OCI-LY7 (cell line): ENCODE measurements at regions not wholly inside any gene's neighbourhood (a gene's known extent, or its start where the extent isn't known, plus 50 kb on each side); places are given as distances from the start of the nearest gene placed in this dataset.

ENCODE experiments used
- BruUV-seq: library from RNA; stranded (reverse); fragments of 400-500 nt; replicated peaks from 2 replicates; lab custom pipeline; 2021; lab: Mats Ljungman, UMichigan
- CTCF ChIA-PET: fragments of 300-600 bp; sonication (Branson Sonifier 250); formaldehyde crosslinking; loops from one replicate; lab custom pipeline; 2022; ENCODE audit warnings: antibody characterized with exemption; ENCODE audit not compliant: unreplicated experiment; lab: Charles Lee
- POLR2A ChIA-PET: fragments of 300-600 bp; sonication (Branson Sonifier 250); formaldehyde crosslinking; loops from one replicate; lab custom pipeline; 2022; ENCODE audit warnings: antibody characterized with exemption; lab: Charles Lee
- DNase-seq: peaks from one replicate; pipeline ENCODE4 v3.0.0-alpha.2; 2015; ENCODE audit warnings: low spot score
- H2AFZ ChIP-seq: fragments of 200-600 bp; sonication (generic), shearing (Covaris generic); 2 replicates; pipeline ENCODE4 v1.6.1; 2014; ENCODE audit warnings: mild to moderate bottlenecking, antibody characterized with exemption, low read length, moderate library complexity
- H3K27ac ChIP-seq: fragments of 200-600 bp; sonication (generic); 2 replicates; pipeline ENCODE4 v1.5.1; 2014; ENCODE audit warnings: mixed run types, low read depth, mild to moderate bottlenecking, moderate library complexity, low read length, inconsistent platforms; ENCODE audit not compliant: poor library complexity, severe bottlenecking
- H3K36me3 ChIP-seq: fragments of 200-600 bp; sonication (generic); 2 replicates; pipeline ENCODE4 v1.6.1; 2014; ENCODE audit warnings: mild to moderate bottlenecking, antibody characterized with exemption, low read length, moderate library complexity, mixed read lengths; ENCODE audit not compliant: insufficient read depth
- H3K4me1 ChIP-seq: fragments of 200-600 bp; sonication (generic); 2 replicates; pipeline ENCODE4 v1.5.1; 2014; ENCODE audit warnings: mild to moderate bottlenecking, low read length; ENCODE audit not compliant: insufficient read depth, poor library complexity, severe bottlenecking
- H3K4me2 ChIP-seq: fragments of 200-600 bp; sonication (generic); 2 replicates; pipeline ENCODE4 v1.6.1; 2014; ENCODE audit warnings: mild to moderate bottlenecking, low read length
- H3K4me3 ChIP-seq: fragments of 200-600 bp; sonication (generic); 2 replicates; pipeline ENCODE4 v1.5.1; 2014; ENCODE audit warnings: mild to moderate bottlenecking, low read depth, low read length; ENCODE audit not compliant: poor library complexity, severe bottlenecking
- H3K79me2 ChIP-seq: fragments of 200-600 bp; sonication (generic); 2 replicates; pipeline ENCODE4 v1.6.1; 2016; ENCODE audit warnings: low read depth, mild to moderate bottlenecking, low read length, moderate library complexity, mixed read lengths; ENCODE audit not compliant: insufficient read depth
- H3K9me2 ChIP-seq: fragments of 200-600 bp; sonication (generic); 2 replicates; pipeline ENCODE4 v1.6.1; 2016; ENCODE audit warnings: mild to moderate bottlenecking, low read length, mixed read lengths; ENCODE audit not compliant: insufficient read depth
- H3K9me3 ChIP-seq: fragments of 200-600 bp; sonication (generic); 2 replicates; pipeline ENCODE4 v1.6.1; 2014; ENCODE audit warnings: mild to moderate bottlenecking, mixed run types, low read length, mixed read lengths
- H4K20me1 ChIP-seq: fragments of 200-600 bp; sonication (generic); 2 replicates; pipeline ENCODE4 v1.6.1; 2014; ENCODE audit warnings: mild to moderate bottlenecking, antibody characterized with exemption, low read length, moderate library complexity, mixed read lengths; ENCODE audit not compliant: insufficient read depth
- CTCF ChIP-seq: fragments of 200-600 bp; sonication (generic); conservative IDR thresholded peaks from 2 replicates; pipeline ENCODE4 v1.5.1; 2014; ENCODE audit warnings: mild to moderate bottlenecking, antibody characterized with exemption, low read length, moderate library complexity, mixed read lengths
- EZH2phosphoT487 ChIP-seq: fragments of 200-600 bp; sonication (generic); IDR thresholded peaks from 2 replicates; pipeline ENCODE4 v1.6.1; 2018; ENCODE audit warnings: low read depth, borderline replicate concordance, mild to moderate bottlenecking, mixed run types, antibody characterized with exemption, low read length, moderate library complexity, mixed read lengths
- intact Hi-C: fragments of 100-400 bp; cut with micrococcal nuclease; formaldehyde crosslinking; loops from one replicate; pipeline ENCODE4 v1.10.0; 2022; ENCODE audit not compliant: unreplicated experiment

- intact Hi-C loops = no loop called here
- CTCF ChIA-PET = no interaction called here
Measured at GRCh38 chr17:63019138-63019873, 53.3 kb downstream of the TANC2 start.

GRCh38 chr17:63022567-63022966, 56.5 kb downstream of the TANC2 start:
- Histone ChIP-seq H4K20me1 (no peaks in the 10 kb centered on the region), H3K79me2 (no peaks in the 10 kb centered on the region), H3K9me3 (no peaks in the 10 kb centered on the region), H3K4me2 (no peak overlapping the region), H3K27ac (no peak overlapping the region), H3K4me3 (no peak overlapping the region), H3K4me1 (no peaks in the 10 kb centered on the region), H2AFZ (no peak overlapping the region), H3K36me3 (no peaks in the 10 kb centered on the region), H3K9me2 (no peaks in the 10 kb centered on the region)
- no peak for TF ChIP-seq EZH2phosphoT487
- no peak for TF ChIP-seq CTCF
- DNase-seq = no peak
- intact Hi-C loops = no loop called here
- no TSS peak for BruUV-seq
- POLR2A ChIA-PET = interaction anchor here (0.6 kb wide), 1 partner anchor 1931 kb away, joined by 4 read pairs; no protein-coding TSS in a partner anchor
- CTCF ChIA-PET = no interaction called here

More at GRCh38 chr17:63019138-63019873, 53.3 kb downstream of the TANC2 start:
- Histone ChIP-seq H3K79me2 (no peaks in the 10 kb centered on the region), H3K36me3 (no peaks in the 10 kb centered on the region), H3K9me2 (no peaks in the 10 kb centered on the region), H2AFZ (no peak overlapping the region), H3K27ac (no peak overlapping the region), H4K20me1 (no peaks in the 10 kb centered on the region), H3K4me3 (no peak overlapping the region), H3K4me2 (no peak overlapping the region), H3K9me3 (no peaks in the 10 kb centered on the region), H3K4me1 (no peaks in the 10 kb centered on the region)
- no peak for DNase-seq
- POLR2A ChIA-PET = no interaction called here
- TF ChIP-seq EZH2phosphoT487 (no peak), CTCF (no peak)
- BruUV-seq = no TSS peak

GRCh38 chr17:63023049-63023448, 57.0 kb downstream of the TANC2 start:
- TF ChIP-seq CTCF (no peak), EZH2phosphoT487 (no peak)
- no peaks in the 10 kb centered on the region for H3K9me2 ChIP-seq
- H3K9me3 ChIP-seq = no peaks in the 10 kb centered on the region
- no peak overlapping the region for H3K27ac ChIP-seq
- no peaks in the 10 kb centered on the region for H3K79me2 ChIP-seq
- POLR2A ChIA-PET = no interaction called here
- H3K4me1 ChIP-seq = no peaks in the 10 kb centered on the region
- intact Hi-C loops = no loop called here
- H3K4me3 ChIP-seq = no peak overlapping the region
- CTCF ChIA-PET = no interaction called here
- DNase-seq = no peak
- H2AFZ ChIP-seq = no peak overlapping the region
- no peaks in the 10 kb centered on the region for H3K36me3 ChIP-seq
- no peak overlapping the region for H3K4me2 ChIP-seq
- no TSS peak for BruUV-seq
- no peaks in the 10 kb centered on the region for H4K20me1 ChIP-seq
